ENCODE measurements at regions not wholly inside any gene's neighbourhood (a gene's known extent, or its start where the extent isn't known, plus 50 kb on each side); places are given as distances from the start of the nearest gene placed in this dataset.

DNA sequence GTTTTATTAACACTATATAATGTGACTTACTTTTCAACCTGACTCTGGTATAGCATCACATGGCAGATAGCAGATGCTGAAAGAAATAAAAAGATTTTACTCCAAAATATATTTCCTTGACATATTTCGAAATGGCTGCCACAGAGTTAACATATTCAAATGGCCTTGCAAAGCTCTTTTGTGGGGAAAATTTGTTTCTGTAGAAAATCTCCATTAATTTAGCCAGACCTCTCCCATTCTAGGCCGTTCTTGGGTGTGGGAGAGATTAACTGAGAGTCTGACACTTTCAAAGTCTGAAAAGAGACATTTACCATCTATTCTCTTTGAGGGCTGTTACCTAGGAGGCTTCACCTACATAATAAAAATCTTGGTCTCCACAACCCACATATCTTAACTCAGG, 217.2 kb downstream of the OTOR start (continued):
- TF ChIP-seq, protein P1, sequence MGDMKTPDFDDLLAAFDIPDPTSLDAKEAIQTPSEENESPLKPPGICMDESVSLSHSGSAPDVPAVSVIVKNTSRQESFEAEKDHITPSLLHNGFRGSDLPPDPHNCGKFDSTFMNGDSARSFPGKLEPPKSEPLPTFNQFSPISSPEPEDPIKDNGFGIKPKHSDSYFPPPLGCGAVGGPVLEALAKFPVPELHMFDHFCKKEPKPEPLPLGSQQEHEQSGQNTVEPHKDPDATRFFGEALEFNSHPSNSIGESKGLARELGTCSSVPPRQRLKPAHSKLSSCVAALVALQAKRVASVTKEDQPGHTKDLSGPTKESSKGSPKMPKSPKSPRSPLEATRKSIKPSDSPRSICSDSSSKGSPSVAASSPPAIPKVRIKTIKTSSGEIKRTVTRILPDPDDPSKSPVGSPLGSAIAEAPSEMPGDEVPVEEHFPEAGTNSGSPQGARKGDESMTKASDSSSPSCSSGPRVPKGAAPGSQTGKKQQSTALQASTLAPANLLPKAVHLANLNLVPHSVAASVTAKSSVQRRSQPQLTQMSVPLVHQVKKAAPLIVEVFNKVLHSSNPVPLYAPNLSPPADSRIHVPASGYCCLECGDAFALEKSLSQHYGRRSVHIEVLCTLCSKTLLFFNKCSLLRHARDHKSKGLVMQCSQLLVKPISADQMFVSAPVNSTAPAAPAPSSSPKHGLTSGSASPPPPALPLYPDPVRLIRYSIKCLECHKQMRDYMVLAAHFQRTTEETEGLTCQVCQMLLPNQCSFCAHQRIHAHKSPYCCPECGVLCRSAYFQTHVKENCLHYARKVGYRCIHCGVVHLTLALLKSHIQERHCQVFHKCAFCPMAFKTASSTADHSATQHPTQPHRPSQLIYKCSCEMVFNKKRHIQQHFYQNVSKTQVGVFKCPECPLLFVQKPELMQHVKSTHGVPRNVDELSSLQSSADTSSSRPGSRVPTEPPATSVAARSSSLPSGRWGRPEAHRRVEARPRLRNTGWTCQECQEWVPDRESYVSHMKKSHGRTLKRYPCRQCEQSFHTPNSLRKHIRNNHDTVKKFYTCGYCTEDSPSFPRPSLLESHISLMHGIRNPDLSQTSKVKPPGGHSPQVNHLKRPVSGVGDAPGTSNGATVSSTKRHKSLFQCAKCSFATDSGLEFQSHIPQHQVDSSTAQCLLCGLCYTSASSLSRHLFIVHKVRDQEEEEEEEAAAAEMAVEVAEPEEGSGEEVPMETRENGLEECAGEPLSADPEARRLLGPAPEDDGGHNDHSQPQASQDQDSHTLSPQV (IDR thresholded peaks at IDR 0.05) = no peak

DNA sequence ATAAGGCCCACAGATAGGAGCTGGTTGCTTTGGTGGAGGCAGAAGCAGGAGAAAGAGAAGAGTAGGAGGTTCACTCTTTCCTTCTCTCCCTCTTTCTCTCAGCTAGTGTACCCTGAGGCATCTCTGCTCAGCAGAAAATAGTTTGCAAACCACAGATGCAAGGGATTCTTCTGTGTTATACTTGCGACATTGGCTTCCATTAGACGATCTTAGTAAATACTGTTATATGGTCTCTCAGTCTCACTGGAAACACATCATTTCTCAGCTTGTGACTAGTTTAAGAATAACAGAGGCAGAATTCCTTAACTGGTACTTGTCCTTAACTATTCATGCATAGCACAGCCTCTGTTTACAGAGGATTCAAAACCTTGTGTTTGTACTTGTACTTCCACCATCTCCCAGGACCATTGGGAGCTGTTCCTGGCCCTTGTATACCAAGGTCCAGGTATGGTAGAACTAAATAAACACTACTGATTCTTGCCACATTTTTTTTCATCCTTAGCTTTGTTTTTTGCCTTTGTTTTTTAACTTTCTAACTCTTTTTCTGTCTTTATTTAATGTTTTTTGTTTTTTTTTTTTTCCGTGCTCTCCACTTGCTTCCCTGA, 218.2 kb downstream of the OTOR start:
- H3K9me3 ChIP-seq (replicated peaks; ENCODE audit: control insufficient read depth, insufficient read depth, low read length) = no peaks in the 10 kb centered on the region
- TF ChIP-seq, protein P2, sequence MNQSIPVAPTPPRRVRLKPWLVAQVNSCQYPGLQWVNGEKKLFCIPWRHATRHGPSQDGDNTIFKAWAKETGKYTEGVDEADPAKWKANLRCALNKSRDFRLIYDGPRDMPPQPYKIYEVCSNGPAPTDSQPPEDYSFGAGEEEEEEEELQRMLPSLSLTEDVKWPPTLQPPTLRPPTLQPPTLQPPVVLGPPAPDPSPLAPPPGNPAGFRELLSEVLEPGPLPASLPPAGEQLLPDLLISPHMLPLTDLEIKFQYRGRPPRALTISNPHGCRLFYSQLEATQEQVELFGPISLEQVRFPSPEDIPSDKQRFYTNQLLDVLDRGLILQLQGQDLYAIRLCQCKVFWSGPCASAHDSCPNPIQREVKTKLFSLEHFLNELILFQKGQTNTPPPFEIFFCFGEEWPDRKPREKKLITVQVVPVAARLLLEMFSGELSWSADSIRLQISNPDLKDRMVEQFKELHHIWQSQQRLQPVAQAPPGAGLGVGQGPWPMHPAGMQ (IDR thresholded peaks at IDR 0.05; ENCODE audit: borderline replicate concordance) = no peak
- TF ChIP-seq NBN (IDR thresholded peaks at IDR 0.05) = no peak
- TF ChIP-seq ZNF24 (IDR thresholded peaks at IDR 0.05) = no peak
- no peak overlapping the region for H2AFZ ChIP-seq (ENCODE audit: control insufficient read depth, low read depth, low read length)
- H3K4me2 ChIP-seq (ENCODE audit: control insufficient read depth, insufficient read depth) = no peak overlapping the region
- ChIA-PET CTCF (no interaction called here), RAD21 (ENCODE audit: unreplicated experiment) (no interaction called here), POLR2A (no interaction called here), SMC1A (ENCODE audit: uncharacterized antibody, unreplicated experiment) (interaction anchor here (1.0 kb wide), 1 partner anchor 10 kb away, joined by 3 read pairs; no protein-coding TSS in a partner anchor)
- no peak overlapping the region for H3K27ac ChIP-seq (ENCODE audit: control insufficient read depth, insufficient read depth)
- BruUV-seq (replicated peaks) = no TSS peak
- no peaks in the 10 kb centered on the region for H3K4me1 ChIP-seq (ENCODE audit: control insufficient read depth, insufficient read depth, low read length)
- H3K27me3 ChIP-seq (replicated peaks in 1 of 2; ENCODE audit: control insufficient read depth in 2 of 2, insufficient read depth in 2 of 2, low read length in 1 of 2) = no peaks in the 10 kb centered on the region
- FAIRE-seq = no peak
- WGBS (ENCODE audit: insufficient coverage, insufficient replicate concordance, low lambda C conversion rate, missing lambda C conversion rate) = 72% methylated on average over 3 of the region's 3 CpGs
- H3K4me3 ChIP-seq = no peak overlapping the region
- H3K9ac ChIP-seq (ENCODE audit: control insufficient read depth, insufficient read depth, low read length) = no peak overlapping the region
- no peaks in the 10 kb centered on the region for H3K79me2 ChIP-seq (ENCODE audit: control insufficient read depth, insufficient read depth, low read length)
- in situ Hi-C loops (cut with MboI) = no loop called here
- H4K20me1 ChIP-seq (ENCODE audit: control insufficient read depth, insufficient read depth) = no peaks in the 10 kb centered on the region
- no peak for DNase-seq (ENCODE audit: low read depth, low spot score)
- ATAC-seq = no peak
- intact Hi-C loops (cut with micrococcal nuclease; ENCODE audit: unreplicated experiment) = no loop called here
- no peaks in the 10 kb centered on the region for H3K36me3 ChIP-seq (ENCODE audit: control insufficient read depth in 2 of 2, insufficient read depth in 2 of 2, low read length in 1 of 2)
